BJ (cell line): ENCODE measurements at regions not wholly inside any gene's neighbourhood (a gene's known extent, or its start where the extent isn't known, plus 50 kb on each side); places are given as distances from the start of the nearest gene placed in this dataset.

ENCODE experiments used
- CTCF ChIA-PET: fragments of 350-600 bp; formaldehyde crosslinking; extraction: SDS; loops from one replicate; lab custom pipeline; 2021; ENCODE audit warnings: antibody characterized with exemption, inconsistent platforms; lab: Yijun Ruan, JAX
- POLR2A ChIA-PET: fragments of 300-600 bp; sonication (Branson Sonifier 250); formaldehyde crosslinking; extraction: SDS; loops from one replicate; lab custom pipeline; 2021; ENCODE audit warnings: antibody characterized with exemption; lab: Charles Lee
- DNase-seq: peaks from one replicate; pipeline ENCODE4 v3.0.0-alpha.2; 2011; ENCODE audit warnings: low read depth
- H3K27me3 ChIP-seq: 2 replicates; pipeline ENCODE4 v1.6.0; 2011; ENCODE audit warnings: low read length; ENCODE audit not compliant: control insufficient read depth, insufficient read depth
- H3K36me3 ChIP-seq: 2 replicates; pipeline ENCODE4 v1.5.1; 2011; ENCODE audit warnings: low read length; ENCODE audit not compliant: control insufficient read depth, insufficient read depth
- H3K4me3 ChIP-seq: 2 replicates; pipeline ENCODE4 v1.5.1; 2011; ENCODE audit warnings: low read depth, mild to moderate bottlenecking, control low read depth, low read length
- CTCF ChIP-seq: IDR thresholded peaks from 2 replicates; pipeline ENCODE4 v1.5.1; 2011; ENCODE audit warnings: low read depth, mild to moderate bottlenecking, control low read depth, inconsistent platforms, low read length, moderate library complexity; ENCODE audit not compliant: insufficient read depth

GRCh38 chr7:156251861-156252260 is 388.7 kb upstream of the RNF32 start:
- Histone ChIP-seq H3K36me3 (no peaks in the 10 kb centered on the region), H3K4me3 (no peak overlapping the region), H3K27me3 (no peaks in the 10 kb centered on the region)
- CTCF ChIA-PET = interaction anchor here (0.7 kb wide), 1 partner anchor 758 kb away, joined by 3 read pairs; no protein-coding TSS in a partner anchor
- POLR2A ChIA-PET = no interaction called here
- no peak for TF ChIP-seq CTCF
- no peak for DNase-seq

GRCh38 chr7:156240532-156240931 is 400.0 kb upstream of the RNF32 start:
- ChIA-PET CTCF (no interaction called here), POLR2A (no interaction called here)
- H3K27me3 ChIP-seq = no peaks in the 10 kb centered on the region
- H3K4me3 ChIP-seq = no peak overlapping the region
- H3K36me3 ChIP-seq = no peaks in the 10 kb centered on the region
- no peak for TF ChIP-seq CTCF
- no peak for DNase-seq

GRCh38 chr7:156238366-156239133 is 402.0 kb upstream of the RNF32 start:
- CTCF ChIA-PET = no interaction called here
- no peaks in the 10 kb centered on the region for H3K27me3 ChIP-seq
- DNase-seq = no peak
- H3K36me3 ChIP-seq = no peaks in the 10 kb centered on the region
- POLR2A ChIA-PET = no interaction called here
- TF ChIP-seq CTCF = no peak
- no peak overlapping the region for H3K4me3 ChIP-seq

GRCh38 chr7:156237614-156238013 is 403.0 kb upstream of the RNF32 start:
- CTCF ChIA-PET = no interaction called here
- no peak overlapping the region for H3K4me3 ChIP-seq
- POLR2A ChIA-PET = no interaction called here
- no peaks in the 10 kb centered on the region for H3K27me3 ChIP-seq
- no peaks in the 10 kb centered on the region for H3K36me3 ChIP-seq
- no peak for TF ChIP-seq CTCF
- DNase-seq = no peak

- Histone ChIP-seq H3K36me3 (no peaks in the 10 kb centered on the region), H3K4me3 (no peak overlapping the region), H3K27me3 (no peaks in the 10 kb centered on the region)
- ChIA-PET POLR2A (no interaction called here), CTCF (no interaction called here)
- TF ChIP-seq CTCF = no peak
- DNase-seq = no peak
Observed at GRCh38 chr7:156236936-156237599, 403.5 kb upstream of the RNF32 start.
